ENCODE measurements at regions not wholly inside any gene's neighbourhood (a gene's known extent, or its start where the extent isn't known, plus 50 kb on each side); places are given as distances from the start of the nearest gene placed in this dataset.

DNA sequence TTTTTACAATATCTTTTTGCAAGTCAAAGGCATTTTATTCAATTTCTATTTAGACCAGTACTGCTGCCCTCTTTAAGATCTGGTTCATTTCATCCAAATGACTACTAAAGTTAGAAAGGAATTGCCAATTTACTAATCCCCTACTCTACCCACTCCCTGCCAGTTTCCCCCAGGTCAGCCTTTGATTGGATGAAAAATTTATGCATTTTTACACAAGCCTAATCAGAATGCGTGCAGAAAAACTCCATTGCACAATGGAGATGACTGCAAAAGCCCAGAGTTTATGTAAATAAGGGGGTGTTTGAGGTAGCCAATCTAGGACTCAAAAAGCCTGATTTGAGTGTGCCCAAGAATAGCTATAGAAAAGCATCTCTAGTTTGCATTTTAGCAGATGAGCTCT, 310.6 kb downstream of the PABPC4L start:
- Mint-ChIP-seq H3K36me3 (no peaks in the 10 kb centered on the region), H3K27ac (no peak overlapping the region), H3K9me3 (no peaks in the 10 kb centered on the region), H3K27me3 (ENCODE audit: low read depth) (no peaks in the 10 kb centered on the region), H3K4me3 (no peak overlapping the region), H3K4me1 (peaks cover 13% of the 10 kb centered on the region)
- no peak for TF ChIP-seq CTCF (IDR thresholded peaks at IDR 0.05; ENCODE audit: unreplicated experiment)
- no peak for DNase-seq (ENCODE audit: low spot score in 2 of 2, unreplicated experiment in 2 of 2)

GRCh38 chr4:133887723-133888122, 313.9 kb downstream of the PABPC4L start:
- H3K4me3 Mint-ChIP-seq, result no peak overlapping the region
- H3K9me3 Mint-ChIP-seq, result peaks cover 1% of the 10 kb centered on the region
- no peak for TF ChIP-seq CTCF (IDR thresholded peaks at IDR 0.05; ENCODE audit: unreplicated experiment)
- DNase-seq (ENCODE audit: low spot score in 2 of 2, unreplicated experiment in 2 of 2), result no peak
- peaks cover 14% of the 10 kb centered on the region for H3K4me1 Mint-ChIP-seq
- no peaks in the 10 kb centered on the region for H3K36me3 Mint-ChIP-seq
- H3K27ac Mint-ChIP-seq, result no peak overlapping the region
- no peaks in the 10 kb centered on the region for H3K27me3 Mint-ChIP-seq (ENCODE audit: low read depth)

- no peak for TF ChIP-seq CTCF (IDR thresholded peaks at IDR 0.05; ENCODE audit: unreplicated experiment)
- Mint-ChIP-seq H3K4me3 (no peak overlapping the region), H3K4me1 (no peaks in the 10 kb centered on the region), H3K27ac (no peak overlapping the region), H3K27me3 (ENCODE audit: low read depth) (no peaks in the 10 kb centered on the region), H3K9me3 (peaks cover 3% of the 10 kb centered on the region), H3K36me3 (no peaks in the 10 kb centered on the region)
- DNase-seq (ENCODE audit: low spot score in 2 of 2, unreplicated experiment in 2 of 2), result no peak
Observed at GRCh38 chr4:133869486-133869885, 332.1 kb downstream of the PABPC4L start.

DNA sequence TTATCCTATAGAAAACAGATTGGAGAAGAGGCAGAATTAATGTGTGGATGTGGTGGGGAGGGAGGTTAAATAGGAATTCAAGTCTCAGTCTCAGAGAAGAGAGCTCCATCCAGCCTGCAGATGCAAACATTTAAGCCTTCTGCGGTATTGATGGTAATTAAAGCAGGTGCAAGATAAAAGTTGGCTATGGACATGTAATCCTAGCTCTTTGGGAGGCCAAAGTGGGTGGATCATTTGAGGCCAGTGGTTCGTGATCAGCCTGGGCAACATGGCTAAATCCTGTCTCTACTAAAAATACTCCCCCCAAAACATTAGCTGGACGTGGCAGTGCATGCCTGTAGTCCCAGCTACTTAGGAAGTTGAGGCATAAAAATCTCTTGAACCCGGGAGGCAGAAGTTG, 332.7 kb downstream of the PABPC4L start:
- Mint-ChIP-seq H3K36me3 (no peaks in the 10 kb centered on the region), H3K27me3 (ENCODE audit: low read depth) (no peaks in the 10 kb centered on the region), H3K4me3 (no peak overlapping the region), H3K27ac (no peak overlapping the region), H3K4me1 (no peaks in the 10 kb centered on the region), H3K9me3 (peaks cover 3% of the 10 kb centered on the region)
- TF ChIP-seq CTCF (IDR thresholded peaks at IDR 0.05; ENCODE audit: unreplicated experiment), result no peak
- DNase-seq (ENCODE audit: low spot score in 2 of 2, unreplicated experiment in 2 of 2), result no peak

DNA sequence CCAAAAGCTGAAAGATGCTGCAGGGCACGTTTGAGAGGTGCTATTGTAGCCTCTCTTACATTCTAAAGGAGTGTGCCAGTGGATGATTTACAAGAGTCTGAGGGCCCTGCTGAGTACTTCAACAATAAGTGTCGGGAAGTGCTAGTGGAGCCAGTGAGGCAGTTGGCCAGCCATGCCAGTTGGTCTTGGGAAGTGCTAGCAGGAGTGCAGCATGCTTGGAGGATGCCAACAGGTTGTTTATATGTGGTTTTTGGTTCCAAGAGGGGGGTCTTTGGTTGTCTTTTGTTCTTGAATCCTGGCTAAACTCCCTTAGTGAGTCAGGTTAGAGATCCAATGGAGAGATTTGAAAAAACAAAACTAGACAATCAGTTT, 335.3 kb downstream of the PABPC4L start:
- peaks cover 3% of the 10 kb centered on the region for H3K9me3 Mint-ChIP-seq
- H3K36me3 Mint-ChIP-seq, result no peaks in the 10 kb centered on the region
- no peak overlapping the region for H3K4me3 Mint-ChIP-seq
- peak overlapping the region; percentile 55 for H3K27ac Mint-ChIP-seq
- H3K27me3 Mint-ChIP-seq (ENCODE audit: low read depth), result no peaks in the 10 kb centered on the region
- TF ChIP-seq CTCF (IDR thresholded peaks at IDR 0.05; ENCODE audit: unreplicated experiment), result no peak
- no peaks in the 10 kb centered on the region for H3K4me1 Mint-ChIP-seq
- no peak for DNase-seq (ENCODE audit: low spot score in 2 of 2, unreplicated experiment in 2 of 2)

- peaks cover 3% of the 10 kb centered on the region for H3K9me3 Mint-ChIP-seq
- no peaks in the 10 kb centered on the region for H3K27me3 Mint-ChIP-seq (ENCODE audit: low read depth)
- no peak for TF ChIP-seq CTCF (IDR thresholded peaks at IDR 0.05; ENCODE audit: unreplicated experiment)
- H3K4me1 Mint-ChIP-seq, result no peaks in the 10 kb centered on the region
- peak overlapping the region; percentile 24 for H3K27ac Mint-ChIP-seq
- no peak overlapping the region for H3K4me3 Mint-ChIP-seq
- no peaks in the 10 kb centered on the region for H3K36me3 Mint-ChIP-seq
- no peak for DNase-seq (ENCODE audit: low spot score in 2 of 2, unreplicated experiment in 2 of 2)
Observed at GRCh38 chr4:133865612-133866327, 335.8 kb downstream of the PABPC4L start.

All from mesothelial cell of epicardium (in vitro differentiated cells).